ENCODE measurements at regions not wholly inside any gene's neighbourhood (a gene's known extent, or its start where the extent isn't known, plus 50 kb on each side); places are given as distances from the start of the nearest gene placed in this dataset.
"Not testable (repeated sequence)": the region's sequence is repeated elsewhere in the genome, so short reads cannot be mapped to it uniquely, and the experiment has no call there.

GRCh38 chr5:134471858-134472449, 53.5 kb upstream of the JADE2 start:
- H3K27me3 ChIP-seq (replicated peaks in 1 of 7); H3K4me3 ChIP-seq; H3K4me1 ChIP-seq; intact Hi-C loops (cut with DNase I; ENCODE audit: low total_unique reads); H3K9me3 ChIP-seq; H3K36me3 ChIP-seq; H3K27ac ChIP-seq: not testable (repeated sequence)
- peak; percentile 22 for DNase-seq
- whole genome bisulfite sequencing, 5 donors = 81 to 92% (median 82%) methylated on average over 7 of the region's 7 CpGs

- no peak overlapping the region for H3K27ac ChIP-seq
- H3K9me3 ChIP-seq = peaks cover 0 to 4% (median 0%) of the 10 kb centered on the region in 8 donors
- H3K27me3 ChIP-seq (replicated peaks in 1 of 7) = no peaks in the 10 kb centered on the region
- no peak overlapping the region for H3K4me3 ChIP-seq
- 81 to 84% (median 82%) methylated on average over 3 of the region's 3 CpGs for WGBS, 5 donors
- peaks cover 4 to 39% (median 37%) of the 10 kb centered on the region in 6 donors for H3K4me1 ChIP-seq
- no peaks in the 10 kb centered on the region for H3K36me3 ChIP-seq
- TF ChIP-seq CTCF (IDR thresholded peaks at IDR 0.05 in 8 of 11, conservative IDR thresholded peaks at IDR 0.05 in 3 of 11) = no peak
- no peak for TF ChIP-seq POLR2AphosphoS5 (IDR thresholded peaks at IDR 0.05)
- TF ChIP-seq POLR2A (IDR thresholded peaks at IDR 0.05) = no peak
- intact Hi-C loops (cut with DNase I; ENCODE audit: low total_unique reads) = loop anchor here (5.0 to 10.0 kb wide), 2 partner anchors 53 to 54 kb away; partner anchors contain the start of gene CDKN2AIPNL
- peak; percentile 37 for DNase-seq
These were observed 56.5 kb upstream of the JADE2 start for GRCh38 chr5:134468921-134469400.

- TF ChIP-seq POLR2AphosphoS5 (IDR thresholded peaks at IDR 0.05) = no peak
- TF ChIP-seq POLR2A (IDR thresholded peaks at IDR 0.05) = no peak
- TF ChIP-seq CTCF (IDR thresholded peaks at IDR 0.05 in 8 of 11, conservative IDR thresholded peaks at IDR 0.05 in 3 of 11) = no peak
- H3K27me3 ChIP-seq (replicated peaks in 1 of 7) = no peaks in the 10 kb centered on the region
- intact Hi-C loops (cut with DNase I; ENCODE audit: low total_unique reads) = loop anchor here (5.0 to 10.0 kb wide), 2 partner anchors 52 to 55 kb away; partner anchors contain the start of gene CDKN2AIPNL
- no peaks in the 10 kb centered on the region for H3K9me3 ChIP-seq
- H3K36me3 ChIP-seq = no peaks in the 10 kb centered on the region
- peak overlapping the region in 3 of 8 donors; percentile 49 to 75 (median 51) for H3K4me3 ChIP-seq
- H3K27ac ChIP-seq = peak overlapping the region; percentile 90 to 98 (median 96)
- peak; percentile 54 for DNase-seq
- WGBS, 5 donors = 91 to 97% (median 94%) methylated on average over 6 of the region's 6 CpGs
- peaks cover 4 to 46% (median 40%) of the 10 kb centered on the region in 6 donors for H3K4me1 ChIP-seq
These were observed 55.5 kb upstream of the CDKN2AIPNL start for GRCh38 chr5:134467231-134467630.

GRCh38 chr5:134466241-134467069, 54.8 kb upstream of the CDKN2AIPNL start:
- H3K9me3 ChIP-seq = no peaks in the 10 kb centered on the region
- no peak for TF ChIP-seq POLR2A (IDR thresholded peaks at IDR 0.05)
- TF ChIP-seq POLR2AphosphoS5 (IDR thresholded peaks at IDR 0.05) = peak; percentile 79 to 96 (median 84)
- peak in 3 of 11 experiments; percentile 15 to 33 (median 23) for TF ChIP-seq CTCF (IDR thresholded peaks at IDR 0.05 in 8 of 11, conservative IDR thresholded peaks at IDR 0.05 in 3 of 11)
- peak; percentile 96 for DNase-seq
- peaks cover 4 to 46% (median 40%) of the 10 kb centered on the region in 6 donors for H3K4me1 ChIP-seq
- WGBS, 5 donors = 7 to 20% (median 9%) methylated on average over 16 to 26 of the region's 26 CpGs
- no peaks in the 10 kb centered on the region for H3K27me3 ChIP-seq (replicated peaks in 1 of 7)
- peak overlapping the region; percentile 90 to 98 (median 96) for H3K27ac ChIP-seq
- intact Hi-C loops (cut with DNase I; ENCODE audit: low total_unique reads) = loop anchor here (5.0 to 10.0 kb wide), 2 partner anchors 52 to 56 kb away; partner anchors contain the start of gene CDKN2AIPNL
- peak overlapping the region; percentile 40 to 75 (median 50) for H3K4me3 ChIP-seq
- no peaks in the 10 kb centered on the region for H3K36me3 ChIP-seq
